Esophagus muscularis mucosa (tissue), 4 donors: ENCODE measurements at regions not wholly inside any gene's neighbourhood (a gene's known extent, or its start where the extent isn't known, plus 50 kb on each side); places are given as distances from the start of the nearest gene placed in this dataset.

Source experiments
- CTCF ChIP-seq, 3 experiments: fragments of 200-600 bp in 2 of 3; fragments of 450-650 bp in 1 of 3; sonication (generic) in 2 of 3; IDR thresholded peaks; one replicate each; pipeline ENCODE4 v1.5.1; 2017 to 2019; ENCODE audit warnings: antibody characterized with exemption in 3 of 3, mild to moderate bottlenecking in 2 of 3, moderate library complexity in 1 of 3
- EP300 ChIP-seq: sonication (generic); formaldehyde crosslinking; IDR thresholded peaks from one replicate; pipeline ENCODE4 v1.6.1; 2017; ENCODE audit warnings: antibody characterized with exemption
- POLR2A ChIP-seq: fragments of 450-650 bp; IDR thresholded peaks from one replicate; pipeline ENCODE4 v1.6.1; 2017; ENCODE audit warnings: antibody characterized with exemption, moderate library complexity, mild to moderate bottlenecking, low read depth

GRCh38 chr4:89427782-89428181 is 120.2 kb upstream of the GPRIN3 start:
- TF ChIP-seq POLR2A (no peak), CTCF (IDR thresholded peaks at IDR 0.05) (no peak), EP300 (no peak)
